ENCODE measurements at regions not wholly inside any gene's neighbourhood (a gene's known extent, or its start where the extent isn't known, plus 50 kb on each side); places are given as distances from the start of the nearest gene placed in this dataset.

- DNase-seq (ENCODE audit: low spot score), result no peak
- in situ Hi-C loops (cut with HindIII; ENCODE audit: low sequenced_read_pairs), result no loop called here
Observed at GRCh38 chr12:61357496-61357895, 902.7 kb upstream of the USP15 start.

GRCh38 chr12:61362037-61362436 is 898.2 kb upstream of the USP15 start:
- DNase-seq (ENCODE audit: low spot score), result no peak
- in situ Hi-C loops (cut with HindIII; ENCODE audit: low sequenced_read_pairs), result no loop called here

- DNase-seq (ENCODE audit: low spot score), result no peak
- in situ Hi-C loops (cut with HindIII; ENCODE audit: low sequenced_read_pairs), result no loop called here
Observed at GRCh38 chr12:61365001-61365400, 895.2 kb upstream of the USP15 start.

GRCh38 chr12:61367281-61367785 is 892.9 kb upstream of the USP15 start:
- in situ Hi-C loops (cut with HindIII; ENCODE audit: low sequenced_read_pairs), result no loop called here
- DNase-seq (ENCODE audit: low spot score), result no peak

DNA sequence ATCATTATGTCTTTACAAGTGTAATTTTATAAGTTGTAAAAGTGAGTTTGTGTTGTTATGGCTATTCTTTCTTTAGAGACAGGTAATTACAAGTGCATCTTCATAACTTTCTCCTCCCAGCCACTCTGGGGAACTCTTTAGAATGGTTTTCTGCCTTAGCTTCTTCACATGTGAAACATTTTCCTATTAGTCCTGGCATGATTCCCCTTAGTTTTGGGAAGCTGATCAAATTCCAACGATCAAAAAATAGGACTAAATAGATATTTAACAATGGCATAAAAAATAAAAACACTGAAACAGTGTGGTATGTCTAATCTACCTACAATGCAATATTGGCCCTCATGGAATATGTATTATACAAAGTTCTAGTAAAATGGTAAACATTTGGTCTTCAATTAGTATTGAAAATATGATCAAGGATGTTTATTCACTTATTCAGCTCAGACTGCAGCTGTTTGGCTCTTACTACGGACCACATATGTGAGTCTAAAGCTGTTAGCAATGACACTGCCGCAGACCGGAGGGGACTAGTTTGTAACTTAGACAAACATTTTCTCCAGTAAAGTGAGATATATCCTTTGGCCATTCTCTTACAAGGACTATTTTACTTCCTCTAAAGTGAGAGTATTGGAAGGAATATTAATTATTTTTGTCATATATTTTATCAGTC is 890.8 kb upstream of the USP15 start:
- in situ Hi-C loops (cut with HindIII; ENCODE audit: low sequenced_read_pairs), result no loop called here
- no peak for DNase-seq (ENCODE audit: low spot score)

GRCh38 chr12:61384511-61384910 is 875.7 kb upstream of the USP15 start:
- in situ Hi-C loops (cut with HindIII; ENCODE audit: low sequenced_read_pairs), result no loop called here
- no peak for DNase-seq (ENCODE audit: low spot score)

- in situ Hi-C loops (cut with HindIII; ENCODE audit: low sequenced_read_pairs), result no loop called here
- DNase-seq (ENCODE audit: low spot score), result no peak
Observed at GRCh38 chr12:61385771-61386170, 874.4 kb upstream of the USP15 start.

- in situ Hi-C loops (cut with HindIII; ENCODE audit: low sequenced_read_pairs), result no loop called here
Observed at GRCh38 chr12:61397668-61398067, 862.5 kb upstream of the USP15 start.

DNA sequence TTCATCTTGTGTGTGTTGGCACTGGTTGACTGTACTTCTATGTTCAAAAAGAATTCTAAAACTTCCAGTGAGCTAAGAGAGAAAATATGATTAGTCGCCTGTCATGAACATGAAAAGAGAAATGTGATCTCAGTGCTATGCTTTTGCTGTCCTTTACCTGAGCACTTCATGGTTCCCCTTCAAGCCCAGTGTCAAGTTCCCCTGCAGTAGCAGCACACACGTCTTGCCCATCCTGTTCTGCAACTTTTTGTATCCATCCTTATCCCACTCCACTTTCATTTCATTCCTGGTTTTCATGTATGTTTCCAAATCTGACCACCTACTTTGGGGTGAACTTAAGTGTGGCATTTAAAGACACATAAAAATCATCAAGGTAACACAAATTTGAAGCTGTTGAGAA is 848.0 kb upstream of the USP15 start:
- DNase-seq (ENCODE audit: low spot score), result no peak
- in situ Hi-C loops (cut with HindIII; ENCODE audit: low sequenced_read_pairs), result no loop called here

More at GRCh38 chr12:61397668-61398067, 862.5 kb upstream of the USP15 start:
- DNase-seq (ENCODE audit: low spot score), result no peak

DNA sequence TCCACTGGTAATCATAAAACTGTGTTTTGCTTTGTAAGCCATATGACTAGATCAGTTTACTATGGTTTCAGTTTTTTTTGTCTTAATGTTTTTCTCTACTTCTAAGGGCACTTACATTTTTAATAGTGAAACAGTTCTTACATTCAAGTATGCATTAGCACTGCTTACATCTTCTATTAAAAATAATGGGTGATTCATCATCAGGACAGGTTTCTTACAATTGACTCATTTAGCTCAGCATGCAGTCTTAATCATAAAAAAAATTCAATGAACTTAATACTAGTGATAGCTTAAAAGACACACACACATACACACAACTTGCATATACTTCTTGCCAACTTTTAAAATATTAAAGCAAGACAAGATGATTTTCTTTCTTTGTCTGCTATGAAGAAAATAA is 845.7 kb upstream of the USP15 start:
- in situ Hi-C loops (cut with HindIII; ENCODE audit: low sequenced_read_pairs), result no loop called here
- no peak for DNase-seq (ENCODE audit: low spot score)

- DNase-seq (ENCODE audit: low spot score), result no peak
- in situ Hi-C loops (cut with HindIII; ENCODE audit: low sequenced_read_pairs), result no loop called here
Observed at GRCh38 chr12:61422786-61423185, 837.4 kb upstream of the USP15 start.

- no peak for DNase-seq (ENCODE audit: low spot score)
- in situ Hi-C loops (cut with HindIII; ENCODE audit: low sequenced_read_pairs), result no loop called here
Observed at GRCh38 chr12:61452076-61452475, 808.1 kb upstream of the USP15 start.

- DNase-seq (ENCODE audit: low spot score), result no peak
- in situ Hi-C loops (cut with HindIII; ENCODE audit: low sequenced_read_pairs), result no loop called here
Observed at GRCh38 chr12:61487728-61488127, 772.5 kb upstream of the USP15 start.

GRCh38 chr12:61490526-61491498 is 769.4 kb upstream of the USP15 start:
- in situ Hi-C loops (cut with HindIII; ENCODE audit: low sequenced_read_pairs), result no loop called here
- no peak for DNase-seq (ENCODE audit: low spot score)

DNA sequence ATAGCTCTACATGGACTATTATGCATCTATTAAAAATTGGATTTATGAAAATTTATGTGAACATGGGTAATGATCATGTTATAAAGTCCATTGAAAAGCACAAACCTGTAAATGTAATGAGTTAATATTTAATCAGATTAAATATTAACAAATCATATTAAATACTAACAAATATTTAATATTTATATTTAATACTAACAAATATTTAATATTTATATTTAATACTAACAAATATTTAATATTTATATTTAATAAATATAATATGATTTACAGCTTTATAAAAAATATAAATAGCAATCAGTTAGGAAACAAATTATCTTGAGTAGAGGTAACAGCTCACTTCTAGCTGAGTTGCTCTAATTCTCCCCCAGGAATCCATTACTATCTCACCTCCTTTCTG is 758.0 kb upstream of the USP15 start:
- in situ Hi-C loops (cut with HindIII; ENCODE audit: low sequenced_read_pairs), result no loop called here
- no peak for DNase-seq (ENCODE audit: low spot score)

GRCh38 chr12:61504396-61505080 is 755.7 kb upstream of the USP15 start:
- no peak for DNase-seq (ENCODE audit: low spot score)
- in situ Hi-C loops (cut with HindIII; ENCODE audit: low sequenced_read_pairs), result no loop called here

GRCh38 chr12:61513499-61513898 is 746.7 kb upstream of the USP15 start:
- in situ Hi-C loops (cut with HindIII; ENCODE audit: low sequenced_read_pairs), result no loop called here
- no peak for DNase-seq (ENCODE audit: low spot score)

GRCh38 chr12:61514016-61514415 is 746.2 kb upstream of the USP15 start:
- no peak for DNase-seq (ENCODE audit: low spot score)
- in situ Hi-C loops (cut with HindIII; ENCODE audit: low sequenced_read_pairs), result no loop called here

DNA sequence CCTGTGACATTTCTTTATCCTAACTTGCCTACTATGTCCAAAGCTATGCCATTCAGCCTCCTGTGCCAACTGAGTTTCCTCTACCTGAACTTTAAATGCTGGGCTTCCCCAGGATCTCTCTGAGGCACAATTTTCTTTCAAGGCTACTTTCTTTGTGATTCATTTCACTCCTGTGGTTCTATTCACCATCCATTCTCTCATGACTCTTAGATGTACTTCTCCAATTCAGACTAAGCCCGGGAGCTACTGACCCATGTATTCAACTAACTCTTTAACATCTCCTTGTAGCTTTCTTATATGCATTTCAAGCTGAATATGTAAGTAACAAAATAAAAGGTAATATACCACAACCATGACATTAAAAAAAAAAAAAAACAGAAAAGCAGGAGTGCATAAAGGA is 738.9 kb upstream of the USP15 start:
- no peak for DNase-seq (ENCODE audit: low spot score)
- in situ Hi-C loops (cut with HindIII; ENCODE audit: low sequenced_read_pairs), result no loop called here

Data from G401 (cell line).